Gastrocnemius medialis (tissue), 4 donors: ENCODE measurements at regions not wholly inside any gene's neighbourhood (a gene's known extent, or its start where the extent isn't known, plus 50 kb on each side); places are given as distances from the start of the nearest gene placed in this dataset.

Experiments used
- POLR2A ChIP-seq, 2 donors: fragments of 450-650 bp; IDR thresholded peaks; one replicate each; pipeline ENCODE4 v1.6.1; 2017; ENCODE audit warnings: antibody characterized with exemption in 2 of 2, mild to moderate bottlenecking in 2 of 2, moderate library complexity in 2 of 2
- TF ChIP-seq, protein P1 (sequence below), 5 experiments: fragments of 450-650 bp in 3 of 5; fragments of 200-600 bp in 2 of 5; sonication (generic) in 2 of 5; IDR thresholded peaks in 4 of 5; conservative IDR thresholded peaks in 1 of 5; 1 replicate in 4 of 5; 2 replicates in 1 of 5; pipeline ENCODE4 v1.5.1; 2016 to 2019; ENCODE audit warnings: antibody characterized with exemption in 5 of 5, mild to moderate bottlenecking in 3 of 5, moderate library complexity in 3 of 5

DNA sequence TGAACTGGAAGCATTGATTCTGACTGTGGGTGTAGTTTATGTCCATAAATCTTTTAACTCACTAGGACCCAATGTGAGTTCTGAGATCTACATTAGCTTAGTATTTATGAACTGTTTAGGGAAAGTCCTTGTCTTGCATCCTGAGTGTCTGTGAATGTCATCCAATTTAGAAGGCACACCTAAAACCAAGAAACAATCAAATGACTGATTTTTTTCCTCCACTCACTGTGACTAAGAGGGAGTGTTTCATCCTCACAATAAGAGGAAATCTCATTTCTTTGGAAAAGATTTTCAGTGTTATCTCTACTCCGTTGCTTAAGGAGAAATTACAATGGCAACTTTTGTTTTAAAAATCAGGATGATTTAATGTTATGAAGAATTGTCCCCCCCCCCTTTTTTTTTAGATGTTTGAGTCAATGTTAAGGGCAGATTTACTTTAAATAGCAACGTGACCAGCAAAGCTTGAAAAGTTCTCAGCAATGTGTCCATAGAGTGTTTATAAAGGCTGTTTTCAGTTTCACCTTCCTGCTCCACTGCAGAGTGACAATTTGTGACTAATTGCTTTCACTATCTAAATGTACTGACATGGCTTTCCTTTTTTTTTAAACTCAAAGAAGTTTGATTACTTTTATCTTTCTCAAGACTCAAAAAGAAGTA lies 173.0 kb downstream of the SPCS3 start:
- TF ChIP-seq, protein P1, sequence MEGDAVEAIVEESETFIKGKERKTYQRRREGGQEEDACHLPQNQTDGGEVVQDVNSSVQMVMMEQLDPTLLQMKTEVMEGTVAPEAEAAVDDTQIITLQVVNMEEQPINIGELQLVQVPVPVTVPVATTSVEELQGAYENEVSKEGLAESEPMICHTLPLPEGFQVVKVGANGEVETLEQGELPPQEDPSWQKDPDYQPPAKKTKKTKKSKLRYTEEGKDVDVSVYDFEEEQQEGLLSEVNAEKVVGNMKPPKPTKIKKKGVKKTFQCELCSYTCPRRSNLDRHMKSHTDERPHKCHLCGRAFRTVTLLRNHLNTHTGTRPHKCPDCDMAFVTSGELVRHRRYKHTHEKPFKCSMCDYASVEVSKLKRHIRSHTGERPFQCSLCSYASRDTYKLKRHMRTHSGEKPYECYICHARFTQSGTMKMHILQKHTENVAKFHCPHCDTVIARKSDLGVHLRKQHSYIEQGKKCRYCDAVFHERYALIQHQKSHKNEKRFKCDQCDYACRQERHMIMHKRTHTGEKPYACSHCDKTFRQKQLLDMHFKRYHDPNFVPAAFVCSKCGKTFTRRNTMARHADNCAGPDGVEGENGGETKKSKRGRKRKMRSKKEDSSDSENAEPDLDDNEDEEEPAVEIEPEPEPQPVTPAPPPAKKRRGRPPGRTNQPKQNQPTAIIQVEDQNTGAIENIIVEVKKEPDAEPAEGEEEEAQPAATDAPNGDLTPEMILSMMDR (IDR thresholded peaks at IDR 0.05 in 4 of 5, conservative IDR thresholded peaks at IDR 0.05 in 1 of 5), result no peak
- no peak for TF ChIP-seq POLR2A (IDR thresholded peaks at IDR 0.05)
